Forelimb muscle (tissue), 1 donor: ENCODE measurements at regions not wholly inside any gene's neighbourhood (a gene's known extent, or its start where the extent isn't known, plus 50 kb on each side); places are given as distances from the start of the nearest gene placed in this dataset.

Experiments
- DNase-seq: peaks from one replicate; pipeline ENCODE4 v3.0.0-alpha.2; 2013; ENCODE audit warnings: low read depth

DNA sequence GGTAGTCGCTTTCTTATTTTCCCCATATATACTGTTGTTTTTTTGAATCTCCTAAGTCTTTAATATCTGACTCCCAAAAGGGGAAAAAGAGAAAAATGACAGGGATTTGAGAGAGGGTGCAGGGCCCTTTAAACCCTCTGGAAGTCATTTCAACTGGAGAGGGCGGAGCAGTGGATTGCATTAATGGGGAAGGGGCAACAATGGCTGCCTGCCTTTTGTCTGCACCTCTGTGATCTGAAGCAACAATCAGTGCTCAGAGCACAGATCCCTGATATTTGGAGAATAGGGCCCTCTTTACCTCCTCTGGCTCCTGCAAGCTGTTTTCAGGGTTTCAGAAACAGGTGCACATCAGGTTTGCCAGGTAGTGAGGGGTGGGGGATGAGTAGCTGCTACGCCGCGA lies 1458.3 kb upstream of the TENM3 start:
- no peak for DNase-seq

GRCh38 chr4:180788729-180789128 lies 1454.5 kb upstream of the TENM3 start:
- DNase-seq: no peak

DNA sequence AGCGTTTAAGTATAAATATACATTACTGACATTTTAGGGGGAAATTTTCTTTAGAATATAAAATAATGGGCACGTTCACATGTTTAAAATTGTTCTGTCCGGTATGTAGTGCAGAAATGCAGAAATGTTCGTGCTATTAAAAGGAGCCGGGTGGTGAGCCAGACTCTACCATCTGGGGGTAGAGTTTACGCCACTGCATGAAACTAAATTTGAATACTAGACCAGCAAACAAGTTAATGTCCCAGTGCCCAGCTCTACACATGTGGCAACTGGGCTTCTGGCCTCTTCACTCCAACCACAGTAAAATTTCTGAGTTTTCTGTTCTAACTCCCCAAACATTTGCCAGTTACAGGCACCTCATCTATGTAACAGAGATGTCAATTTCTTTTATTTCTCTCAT lies 1453.3 kb upstream of the TENM3 start:
- no peak for DNase-seq

DNA sequence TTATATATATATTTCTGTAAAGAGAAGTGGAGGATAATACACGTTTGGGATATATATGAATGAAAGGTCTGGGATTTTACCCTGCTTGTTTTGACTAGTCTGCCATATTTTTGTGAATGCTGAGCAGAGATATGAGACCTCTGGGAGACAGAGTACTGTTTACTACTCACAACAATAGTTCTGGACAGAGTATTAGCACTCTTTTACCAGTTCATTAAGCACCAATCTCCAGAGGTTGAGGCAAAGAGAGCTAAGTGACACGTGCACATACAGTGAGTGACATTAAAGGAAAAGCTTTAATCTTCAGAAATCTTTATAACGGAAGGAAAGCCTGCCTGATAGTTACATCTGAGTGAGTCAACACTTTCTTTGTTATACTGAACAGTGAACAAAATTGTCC lies 1452.7 kb upstream of the TENM3 start:
- no peak for DNase-seq

DNA sequence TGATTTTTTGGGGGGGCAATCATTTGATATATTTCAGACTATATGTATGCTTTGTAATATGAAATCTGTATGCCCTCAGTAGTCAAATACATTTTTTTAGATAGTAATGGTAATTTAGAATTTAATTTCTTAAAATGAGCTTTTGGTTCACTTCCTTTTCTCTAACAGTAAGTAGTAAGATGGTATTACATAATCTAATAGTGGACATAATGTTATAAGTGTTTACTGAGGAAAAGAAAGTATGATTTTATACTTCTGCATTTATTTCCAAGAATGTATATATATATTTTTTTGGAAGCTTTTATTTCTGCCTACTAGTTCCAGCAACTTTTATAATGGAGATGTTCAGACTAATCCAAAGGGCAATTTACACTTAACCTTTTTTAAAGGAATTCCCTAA lies 1450.7 kb upstream of the TENM3 start:
- no peak for DNase-seq

GRCh38 chr4:180794333-180794732 lies 1448.9 kb upstream of the TENM3 start:
- no peak for DNase-seq

GRCh38 chr4:180798036-180798577 lies 1445.1 kb upstream of the TENM3 start:
- peak; percentile 1 for DNase-seq

DNA sequence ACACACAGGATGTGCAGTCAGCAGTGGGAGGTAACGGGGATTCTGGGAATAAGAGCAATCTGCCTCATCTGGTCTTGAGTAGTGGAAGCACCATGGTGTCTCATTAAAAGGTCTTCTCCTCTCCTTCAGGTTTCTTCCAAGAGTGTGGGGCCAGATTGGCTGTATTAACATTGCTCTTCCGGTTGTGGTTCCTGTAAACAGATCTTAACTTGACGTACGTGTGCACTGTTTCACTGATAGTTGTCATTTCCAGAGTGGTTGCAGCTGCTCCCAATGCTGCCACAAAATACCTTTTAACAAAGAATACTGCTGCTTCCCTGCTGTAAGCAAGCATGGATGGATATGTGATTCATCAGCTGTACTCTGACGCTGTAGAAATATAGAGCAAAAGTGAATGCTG lies 1443.4 kb upstream of the TENM3 start:
- no peak for DNase-seq

DNA sequence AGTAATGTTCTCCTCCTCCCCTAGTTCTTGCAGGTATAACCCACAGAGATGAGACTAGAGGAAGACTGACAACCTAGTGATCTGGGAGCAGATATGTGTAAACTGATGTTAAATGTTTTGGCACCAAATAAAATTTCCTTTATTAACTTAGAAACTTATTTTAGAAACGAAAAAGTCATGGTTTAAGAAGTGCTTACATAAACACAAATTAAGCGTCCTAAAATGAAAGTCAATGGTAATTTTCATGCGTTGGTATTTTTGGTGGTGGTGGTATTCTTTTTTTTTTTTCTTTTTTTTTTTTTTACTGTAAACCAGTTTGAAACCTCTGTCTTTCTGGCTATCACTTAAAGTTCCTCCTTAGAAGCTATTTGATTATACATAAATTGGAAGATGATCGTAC lies 1438.1 kb upstream of the TENM3 start:
- DNase-seq: no peak

- DNase-seq: no peak
Measured at GRCh38 chr4:180808862-180809261, 1434.3 kb upstream of the TENM3 start.

- DNase-seq: no peak
Measured at GRCh38 chr4:180809439-180809838, 1433.8 kb upstream of the TENM3 start.

DNA sequence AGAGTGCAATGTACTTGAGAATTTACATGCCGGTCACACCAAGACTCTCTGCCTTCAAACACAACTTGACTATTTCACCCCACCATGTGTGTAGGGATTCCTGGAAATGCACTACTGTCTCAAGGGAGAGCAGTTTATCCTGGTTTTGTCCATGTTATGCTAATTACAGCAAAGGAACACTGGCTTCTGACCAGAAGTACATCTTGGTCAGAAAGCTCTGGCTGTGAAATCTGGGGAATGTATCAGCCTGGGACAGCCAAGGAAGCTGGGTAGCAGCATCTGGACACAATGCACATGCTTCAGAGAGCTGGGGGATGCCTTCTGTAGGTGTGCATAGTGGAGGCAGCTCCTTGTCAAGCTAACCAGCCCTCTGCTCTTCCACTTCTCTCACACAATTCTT lies 1432.6 kb upstream of the TENM3 start:
- no peak for DNase-seq

DNA sequence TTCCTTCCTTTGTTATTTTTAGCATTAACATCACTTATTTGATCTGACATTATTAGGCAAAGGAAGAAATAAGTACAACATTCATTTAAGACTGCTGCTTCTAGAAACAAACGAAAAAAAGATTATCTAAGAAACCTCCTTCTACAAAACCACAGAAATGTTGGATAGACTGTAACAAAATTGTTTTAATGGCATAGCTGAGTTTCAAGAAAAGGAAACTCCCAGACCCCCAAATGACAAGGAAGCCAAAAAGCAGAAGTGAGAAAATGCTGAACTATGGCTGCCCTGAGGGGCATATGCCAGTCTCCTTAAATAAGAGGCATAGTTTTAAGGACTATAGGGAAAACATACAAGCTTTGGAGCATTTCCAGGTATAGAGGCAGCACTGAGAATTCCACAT lies 1431.6 kb upstream of the TENM3 start:
- no peak for DNase-seq

DNA sequence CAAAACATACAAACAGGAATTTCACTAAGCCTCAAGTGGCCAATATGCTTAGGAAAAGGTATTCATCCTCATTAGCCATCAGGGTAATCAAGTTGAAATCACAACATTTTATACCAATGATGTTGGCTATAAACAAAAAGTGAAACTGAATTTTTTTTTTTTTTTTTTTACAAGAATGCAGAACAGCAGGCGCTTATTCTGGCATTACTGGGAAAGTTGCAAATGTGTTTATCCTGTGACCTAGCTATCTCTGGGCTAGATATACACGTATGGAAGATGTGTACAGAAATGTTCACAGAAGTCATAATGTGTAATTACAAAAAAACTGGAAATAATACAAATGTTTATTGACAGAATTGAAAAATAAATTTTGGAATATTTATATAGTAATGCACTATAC lies 1430.4 kb upstream of the TENM3 start:
- no peak for DNase-seq

GRCh38 chr4:180814875-180815417 lies 1428.3 kb upstream of the TENM3 start:
- no peak for DNase-seq

DNA sequence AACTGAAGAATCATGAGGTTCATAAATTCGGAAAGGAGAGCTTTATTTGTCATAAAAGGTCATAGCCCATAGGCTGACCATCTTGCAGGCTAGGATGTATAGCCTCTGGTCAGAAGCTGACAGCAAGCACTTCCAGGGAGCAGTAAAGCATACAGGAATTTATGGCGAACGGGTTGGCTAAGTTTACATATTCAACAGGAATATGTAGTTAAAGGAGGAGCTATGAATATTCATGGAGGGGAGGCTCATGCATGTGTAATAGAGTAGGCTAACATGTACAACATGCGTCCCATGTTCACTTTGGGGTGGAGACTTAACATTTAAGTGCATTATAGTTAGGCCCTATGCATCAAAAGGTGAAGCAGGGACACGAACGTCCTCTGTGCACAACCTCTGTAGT lies 1425.7 kb upstream of the TENM3 start:
- no peak for DNase-seq

GRCh38 chr4:180823108-180823507 lies 1420.1 kb upstream of the TENM3 start:
- DNase-seq: no peak

DNA sequence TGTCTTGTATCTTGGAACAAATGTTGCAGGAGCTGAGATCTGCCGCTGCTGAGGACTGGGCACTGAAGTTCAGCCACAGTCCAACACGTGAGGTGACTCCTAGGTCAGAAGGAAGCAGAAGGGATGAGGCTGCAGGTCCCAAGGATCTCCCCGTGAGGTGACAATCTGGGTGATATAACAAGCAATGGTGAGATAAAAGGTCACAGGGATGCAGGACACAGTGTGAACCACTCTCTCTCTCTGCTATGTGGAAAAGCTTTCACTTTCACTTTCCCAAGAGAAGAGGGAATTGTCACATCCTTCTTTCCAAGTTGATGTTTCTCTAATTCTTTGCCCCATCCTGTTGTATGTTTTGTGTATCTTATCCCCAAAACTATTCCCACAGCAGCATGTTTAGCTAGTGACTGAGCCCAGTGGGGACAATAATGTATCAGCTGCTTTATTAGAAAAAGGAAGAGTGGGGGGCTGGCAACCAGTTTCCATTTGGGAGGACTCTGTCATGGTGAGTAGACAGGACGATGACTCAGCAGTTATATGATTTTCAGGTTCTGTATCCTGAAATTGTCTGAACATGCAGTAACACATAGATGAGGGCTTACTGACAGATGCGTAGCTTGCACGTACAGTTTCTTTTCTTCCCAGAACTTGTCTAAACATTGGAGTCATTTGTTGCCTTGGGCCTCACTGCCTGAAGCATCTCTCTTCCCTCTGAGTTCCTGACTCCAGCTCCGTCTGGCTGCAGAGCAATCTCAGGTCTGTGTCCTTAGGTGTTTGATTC lies 1415.8 kb upstream of the TENM3 start:
- peak; percentile 22 for DNase-seq

DNA sequence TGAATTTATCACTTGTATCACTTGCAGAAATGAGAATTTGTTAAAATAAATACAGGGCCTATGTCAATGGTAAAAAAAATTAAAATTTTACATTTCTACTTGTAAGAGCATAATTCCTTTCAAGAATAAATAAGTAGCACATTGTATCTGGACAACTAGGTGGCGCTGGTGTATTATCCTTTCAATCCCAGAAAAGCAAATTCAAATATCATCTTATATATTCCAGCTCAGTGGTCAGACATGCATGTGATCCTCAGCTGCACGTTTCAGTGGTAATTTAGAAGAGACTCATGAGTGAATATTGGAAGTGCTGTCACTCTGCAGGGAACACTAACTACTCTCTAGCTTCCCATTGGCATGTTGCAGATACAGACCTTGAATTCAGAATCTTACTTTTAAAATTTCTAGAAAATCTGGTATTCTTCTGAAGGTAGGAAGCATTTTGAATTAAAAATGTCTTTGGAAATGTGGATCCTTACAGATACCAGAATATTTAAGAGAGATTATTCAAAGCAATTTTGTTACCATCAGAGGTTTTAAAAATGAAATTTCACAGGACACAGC lies 1414.7 kb upstream of the TENM3 start:
- peak; percentile 59 for DNase-seq

GRCh38 chr4:180832073-180832472 lies 1411.1 kb upstream of the TENM3 start:
- no peak for DNase-seq

- DNase-seq: no peak
Measured at GRCh38 chr4:180840142-180840541, 1403.1 kb upstream of the TENM3 start.

- DNase-seq: no peak
Measured at GRCh38 chr4:180850318-180850940, 1392.8 kb upstream of the TENM3 start.

GRCh38 chr4:180852738-180853137 lies 1390.5 kb upstream of the TENM3 start:
- no peak for DNase-seq
